GM21381 (cell line): ENCODE measurements at regions not wholly inside any gene's neighbourhood (a gene's known extent, or its start where the extent isn't known, plus 50 kb on each side); places are given as distances from the start of the nearest gene placed in this dataset.
"Not testable (repeated sequence)": the region's sequence is repeated elsewhere in the genome, so short reads cannot be mapped to it uniquely, and the experiment has no call there.

Source experiments
- ATAC-seq: cut with Tn5 transposase; IDR thresholded peaks from one replicate; pipeline ENCODE4 v1.9.1; 2021; ENCODE audit warnings: mild to moderate bottlenecking, moderate library complexity; ENCODE audit not compliant: unreplicated experiment

DNA sequence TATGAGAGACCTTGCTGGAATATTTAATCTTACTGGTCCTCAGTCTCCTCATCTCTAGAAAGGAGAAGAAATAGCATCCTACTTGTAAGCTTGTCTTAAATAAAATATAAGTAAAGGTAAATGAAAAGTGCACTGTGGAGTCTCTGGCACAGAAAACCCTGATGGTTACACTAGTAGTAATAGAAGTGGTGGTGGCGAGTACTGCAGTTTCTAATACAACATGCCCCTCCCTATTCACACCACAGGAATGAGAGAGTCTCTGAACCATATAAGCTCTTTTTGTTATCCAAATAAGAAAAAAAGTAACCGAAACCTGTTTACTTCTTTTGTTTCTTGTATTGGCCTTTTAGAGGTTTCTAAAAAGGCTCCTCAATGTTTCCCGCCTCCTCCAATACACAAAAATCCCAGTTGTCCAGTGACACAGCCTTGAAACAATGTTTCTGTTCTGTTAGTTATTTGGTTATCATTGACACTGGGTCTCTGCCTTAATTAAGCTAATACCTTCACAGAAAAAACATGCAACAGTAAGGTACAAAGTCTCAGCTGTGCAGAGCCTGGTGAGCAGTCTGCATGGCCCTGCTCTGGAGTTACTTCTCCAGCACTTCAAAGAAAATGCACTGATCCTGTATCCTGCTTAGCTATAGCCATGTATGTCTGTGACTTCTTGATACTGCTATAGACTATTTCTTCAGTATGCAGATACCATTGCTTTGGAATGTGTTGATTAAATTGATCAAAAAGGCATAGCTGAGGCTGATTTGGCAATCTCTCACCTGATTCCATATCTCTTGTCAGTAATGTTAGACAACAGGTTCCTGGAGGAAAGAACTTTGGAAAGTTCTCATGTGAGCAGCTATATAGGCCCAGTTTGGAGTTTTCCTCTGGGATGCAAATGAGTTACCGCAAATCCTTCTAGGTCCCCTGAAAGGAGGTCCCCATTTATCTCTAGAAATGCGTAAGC is 315.6 kb upstream of the IL12A start:
- ATAC-seq, result no peak

DNA sequence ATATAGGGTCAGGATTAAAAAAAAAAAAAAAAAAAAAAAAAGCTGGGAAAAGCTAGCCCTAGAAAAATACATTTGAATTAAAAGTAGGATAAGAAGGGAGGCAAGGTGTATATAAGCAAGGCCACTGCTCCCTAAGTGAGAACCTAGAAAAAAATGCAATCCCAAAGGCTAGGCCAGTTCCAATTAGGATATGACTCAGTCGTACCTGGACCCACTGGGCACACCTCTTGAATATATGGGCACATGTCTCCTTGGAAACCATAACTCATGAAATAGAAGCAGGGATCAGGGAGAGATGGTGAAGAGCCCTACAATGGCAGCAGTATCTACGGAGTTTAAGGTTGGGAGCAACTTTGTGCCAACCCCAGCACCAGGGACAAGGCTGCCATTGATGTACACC is 314.1 kb upstream of the IL12A start:
- no peak for ATAC-seq

DNA sequence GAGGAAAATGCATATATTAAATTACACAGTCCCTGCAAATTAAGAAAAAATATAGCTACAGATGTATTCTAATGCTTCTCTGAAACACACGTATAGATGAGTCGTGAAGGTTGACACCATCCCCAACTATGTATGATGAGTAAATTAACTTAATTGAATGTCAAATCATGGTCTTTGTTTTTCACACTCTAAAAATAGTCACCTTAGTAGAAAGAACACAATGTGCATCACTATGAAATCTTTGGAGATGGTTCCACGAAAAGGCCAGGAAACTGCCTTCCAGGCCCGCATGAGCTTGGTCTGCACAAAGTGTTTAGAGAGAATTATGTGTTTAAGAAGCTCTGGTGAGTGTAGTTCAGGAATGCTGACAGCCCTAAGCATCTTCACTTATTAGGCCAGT is 313.4 kb upstream of the IL12A start:
- no peak for ATAC-seq

DNA sequence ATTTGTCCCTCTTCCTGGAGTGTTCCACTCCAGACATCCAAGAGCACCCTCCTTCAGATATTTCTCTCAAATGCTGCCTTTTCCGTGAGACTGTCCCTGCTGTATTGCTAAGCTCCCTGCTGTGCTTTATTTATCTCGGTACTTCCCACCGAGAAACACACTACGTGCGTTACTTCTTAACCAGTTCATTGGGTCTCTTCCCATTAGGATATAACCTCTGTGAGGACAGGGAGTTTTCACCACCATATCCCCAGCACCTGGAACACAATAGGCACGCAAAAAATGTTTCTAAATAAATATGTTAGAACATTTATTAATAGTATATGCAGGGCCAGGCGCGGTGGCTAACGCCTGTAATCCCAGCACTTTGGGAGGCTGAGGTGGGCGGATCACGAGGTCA is 308.7 kb upstream of the IL12A start:
- no peak for ATAC-seq

DNA sequence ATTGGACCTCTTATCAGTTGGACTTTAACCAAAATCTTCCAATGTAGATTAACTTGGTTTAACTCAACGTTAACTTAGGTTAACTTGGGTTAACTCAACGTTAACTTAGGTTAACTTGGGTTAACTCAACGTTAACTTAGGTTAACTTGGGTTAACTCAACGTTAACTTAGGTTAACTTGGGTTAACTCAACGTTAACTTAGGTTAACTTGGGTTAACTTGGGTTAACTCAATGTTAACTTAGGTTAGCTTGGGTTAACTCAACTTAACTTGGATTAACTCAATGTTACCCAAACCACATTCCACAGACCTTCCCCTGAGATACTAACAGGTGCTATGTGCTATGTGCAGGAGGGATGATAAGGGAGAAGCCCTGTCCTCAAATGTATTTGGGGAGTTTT is 306.9 kb upstream of the IL12A start:
- ATAC-seq, result not testable (repeated sequence)

DNA sequence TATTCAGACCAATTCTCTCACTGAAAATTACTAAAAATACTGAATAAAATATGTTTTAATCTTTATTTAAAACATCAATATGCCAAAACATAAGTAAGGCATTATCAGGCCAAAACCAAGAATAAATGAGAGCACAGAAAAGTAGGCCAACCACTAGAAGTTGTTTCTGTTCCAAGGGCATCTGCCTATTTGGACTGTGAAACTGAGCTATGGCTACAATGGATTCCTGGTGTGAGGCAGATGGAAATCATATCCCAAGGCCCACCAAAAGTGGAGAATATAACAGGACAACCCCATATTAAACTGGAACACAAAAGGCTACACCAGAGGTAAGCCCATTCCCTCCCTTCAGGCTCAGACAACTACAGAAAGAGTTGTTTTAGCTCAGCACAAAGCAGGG is 302.8 kb upstream of the IL12A start:
- no peak for ATAC-seq

DNA sequence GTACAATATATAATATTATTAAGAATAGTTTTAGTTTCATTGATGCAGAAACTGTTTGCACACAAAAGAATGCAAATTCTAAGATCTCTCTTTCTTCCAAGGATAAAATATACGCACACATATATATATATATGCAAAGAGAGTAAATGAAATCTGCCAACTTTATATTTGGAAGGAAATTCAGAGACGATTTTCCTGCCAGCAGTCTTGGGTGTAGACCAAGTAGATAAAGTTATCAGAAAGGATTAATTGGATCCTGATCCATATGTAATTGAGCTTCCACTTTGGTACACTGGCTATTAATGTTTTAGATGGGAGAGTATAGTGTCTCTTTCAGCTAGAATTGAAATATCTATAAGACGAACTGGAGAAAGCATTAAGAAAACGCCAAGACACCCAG is 295.4 kb upstream of the IL12A start:
- ATAC-seq, result no peak

DNA sequence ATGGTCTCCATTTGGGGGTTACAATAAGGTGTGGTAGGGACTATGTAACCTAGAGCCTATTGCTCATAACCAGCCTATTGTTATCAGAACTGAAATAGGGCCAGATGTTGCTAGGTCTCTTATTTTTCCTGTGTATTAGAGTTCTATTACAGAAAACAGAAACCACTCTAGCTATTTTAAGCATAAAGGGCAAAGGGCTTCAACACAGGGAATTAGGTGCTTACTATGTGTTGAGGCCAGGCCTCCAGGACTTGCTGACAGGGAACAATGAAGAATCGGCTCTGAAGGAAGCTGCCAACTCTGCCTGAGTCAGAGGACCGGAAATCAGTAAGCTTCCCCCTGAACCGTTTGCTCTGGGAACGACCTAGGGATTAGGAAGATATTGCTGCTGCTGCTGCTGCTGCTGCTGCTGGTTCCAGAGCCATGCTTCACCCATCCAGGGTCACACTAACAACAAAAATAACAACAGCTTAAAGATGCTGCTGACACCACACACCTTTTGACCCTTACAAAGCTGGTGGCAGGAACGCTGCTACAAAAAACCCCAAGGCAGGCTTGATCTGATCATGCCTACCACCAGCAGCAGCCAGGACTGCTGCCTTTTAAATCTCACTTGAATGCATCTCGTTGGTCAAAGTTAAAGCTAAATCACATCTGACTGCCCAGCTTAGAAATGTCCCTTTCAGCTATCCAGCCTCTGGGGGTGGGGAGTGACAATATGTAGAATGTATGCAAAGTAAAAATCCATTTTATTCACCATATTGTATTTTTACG is 276.9 kb upstream of the IL12A start:
- no peak for ATAC-seq

DNA sequence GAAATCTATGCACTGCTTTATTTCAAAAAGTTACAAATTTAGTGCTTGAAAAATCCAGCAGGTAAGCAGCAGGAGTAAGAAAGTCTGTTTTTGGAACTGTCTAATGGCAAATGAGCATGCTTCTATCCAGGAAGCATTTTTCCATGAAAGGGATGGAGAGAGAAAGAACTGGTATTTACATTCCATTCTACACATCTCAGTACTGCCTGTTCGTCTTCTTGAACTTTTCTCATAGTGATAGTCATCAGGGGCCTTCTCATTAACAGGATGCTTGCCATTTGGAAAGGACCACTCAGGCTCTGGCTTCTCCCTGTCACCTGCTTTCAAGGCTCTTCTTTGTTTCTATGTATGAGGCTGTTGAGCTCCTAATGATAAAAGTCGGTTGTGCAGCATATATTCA is 267.3 kb upstream of the IL12A start:
- no peak for ATAC-seq

DNA sequence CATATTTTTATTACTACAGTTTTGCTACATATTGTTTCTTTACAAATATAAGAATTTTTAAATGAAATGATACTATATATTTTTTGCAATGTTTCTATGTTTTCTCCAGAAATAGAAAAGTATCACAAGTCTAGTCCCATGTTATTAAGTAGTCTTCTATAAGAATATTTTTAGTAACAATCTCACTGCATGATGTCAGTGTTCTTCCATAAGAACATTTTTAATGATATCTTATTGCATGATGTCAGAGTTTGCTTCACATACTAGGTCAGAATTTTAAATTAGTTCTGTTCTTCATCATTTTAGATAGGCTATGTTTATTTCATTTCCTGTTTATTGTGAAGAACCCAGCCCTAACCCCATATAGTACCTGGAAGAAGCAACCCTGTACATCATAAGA is 265.3 kb upstream of the IL12A start:
- ATAC-seq, result no peak

DNA sequence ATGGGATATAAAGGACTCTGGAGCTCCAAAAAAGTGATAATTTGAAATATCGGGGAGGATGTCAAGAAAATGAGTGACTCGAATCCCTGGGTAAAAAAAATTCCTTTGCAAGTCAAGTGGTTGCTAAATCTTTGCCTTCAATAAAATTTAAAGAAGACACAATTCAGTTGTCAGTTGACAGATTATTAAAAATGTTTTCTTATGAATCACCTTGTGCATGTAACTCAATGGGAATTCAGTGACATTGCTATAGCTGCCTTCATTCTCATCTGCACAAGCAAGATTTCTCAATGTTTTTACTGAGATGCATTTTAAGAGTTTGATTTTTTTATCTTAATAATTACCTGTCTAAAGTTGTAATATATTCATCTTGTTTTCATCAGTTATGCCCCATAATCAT is 264.0 kb upstream of the IL12A start:
- no peak for ATAC-seq

DNA sequence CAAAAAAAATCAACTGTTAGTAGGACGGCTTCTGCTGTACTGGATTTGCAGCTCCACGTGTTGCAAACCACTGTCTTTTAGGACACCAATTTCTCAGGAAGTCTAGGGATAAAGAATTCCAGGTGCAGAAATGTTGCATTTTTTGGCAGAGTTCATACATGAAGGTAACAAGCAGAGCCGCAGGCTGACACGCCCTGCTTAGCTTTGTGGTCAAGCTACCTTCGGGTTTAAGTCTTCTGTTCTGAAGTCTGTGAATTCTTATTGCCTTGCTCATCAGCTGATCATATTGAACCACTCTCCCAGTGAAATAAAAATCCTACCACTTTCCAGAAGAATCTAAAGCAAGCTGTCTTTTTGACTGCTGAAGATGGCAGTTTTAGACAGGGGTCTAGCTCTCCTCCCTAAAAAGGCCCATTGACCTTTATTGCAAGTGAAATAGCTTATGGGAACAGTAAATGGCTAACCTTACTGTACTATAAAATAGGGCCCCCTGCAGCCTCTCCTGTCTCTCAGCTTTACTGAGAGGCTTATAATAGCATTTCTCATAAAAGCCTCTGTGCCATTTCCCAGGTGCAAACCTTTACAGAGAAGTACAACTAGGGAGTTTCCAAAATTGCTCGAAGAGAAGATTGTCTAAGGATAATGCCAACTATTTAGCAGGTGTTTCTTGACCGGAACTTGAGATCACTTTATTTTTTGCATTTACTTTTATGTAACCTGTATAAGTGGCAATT is 262.2 kb upstream of the IL12A start:
- no peak for ATAC-seq

DNA sequence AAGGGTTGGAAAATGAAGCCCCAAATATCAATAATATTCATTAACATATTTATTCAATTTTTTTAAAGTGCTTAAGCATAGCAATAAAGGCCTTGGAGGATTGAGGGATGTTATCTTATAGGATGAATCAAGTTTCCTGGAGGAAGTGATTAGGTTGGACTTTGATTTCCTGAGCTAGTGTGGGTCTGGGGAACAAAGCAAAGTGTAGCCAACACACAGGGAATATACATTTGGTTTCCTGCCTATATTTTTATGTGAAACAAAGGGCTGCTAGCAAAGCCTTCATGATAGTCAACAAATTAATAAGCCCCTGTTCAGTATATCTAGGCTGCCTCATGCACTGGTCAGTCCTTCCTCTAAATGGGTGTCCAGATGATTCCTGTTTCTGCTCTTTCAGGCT is 261.1 kb upstream of the IL12A start:
- ATAC-seq, result no peak

DNA sequence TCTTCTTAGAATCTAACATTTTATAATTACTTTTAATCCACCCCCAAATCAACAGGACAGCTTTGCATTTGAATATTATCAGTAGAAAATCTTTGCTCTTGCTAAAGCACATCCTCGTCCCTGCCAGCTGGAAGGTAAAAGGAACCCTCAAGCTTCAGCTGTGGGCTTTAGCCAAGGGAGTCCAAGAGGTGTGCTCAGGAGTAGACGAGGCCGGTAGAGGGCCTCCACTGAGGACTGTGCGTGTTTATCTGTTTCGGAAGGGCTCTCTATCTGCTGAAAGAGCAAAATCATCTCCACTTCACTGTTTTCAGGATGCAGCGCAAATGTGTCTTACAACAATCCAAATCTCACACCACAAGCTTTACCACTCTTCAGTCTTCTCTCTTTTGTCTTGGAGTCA is 257.4 kb upstream of the IL12A start:
- ATAC-seq, result no peak

DNA sequence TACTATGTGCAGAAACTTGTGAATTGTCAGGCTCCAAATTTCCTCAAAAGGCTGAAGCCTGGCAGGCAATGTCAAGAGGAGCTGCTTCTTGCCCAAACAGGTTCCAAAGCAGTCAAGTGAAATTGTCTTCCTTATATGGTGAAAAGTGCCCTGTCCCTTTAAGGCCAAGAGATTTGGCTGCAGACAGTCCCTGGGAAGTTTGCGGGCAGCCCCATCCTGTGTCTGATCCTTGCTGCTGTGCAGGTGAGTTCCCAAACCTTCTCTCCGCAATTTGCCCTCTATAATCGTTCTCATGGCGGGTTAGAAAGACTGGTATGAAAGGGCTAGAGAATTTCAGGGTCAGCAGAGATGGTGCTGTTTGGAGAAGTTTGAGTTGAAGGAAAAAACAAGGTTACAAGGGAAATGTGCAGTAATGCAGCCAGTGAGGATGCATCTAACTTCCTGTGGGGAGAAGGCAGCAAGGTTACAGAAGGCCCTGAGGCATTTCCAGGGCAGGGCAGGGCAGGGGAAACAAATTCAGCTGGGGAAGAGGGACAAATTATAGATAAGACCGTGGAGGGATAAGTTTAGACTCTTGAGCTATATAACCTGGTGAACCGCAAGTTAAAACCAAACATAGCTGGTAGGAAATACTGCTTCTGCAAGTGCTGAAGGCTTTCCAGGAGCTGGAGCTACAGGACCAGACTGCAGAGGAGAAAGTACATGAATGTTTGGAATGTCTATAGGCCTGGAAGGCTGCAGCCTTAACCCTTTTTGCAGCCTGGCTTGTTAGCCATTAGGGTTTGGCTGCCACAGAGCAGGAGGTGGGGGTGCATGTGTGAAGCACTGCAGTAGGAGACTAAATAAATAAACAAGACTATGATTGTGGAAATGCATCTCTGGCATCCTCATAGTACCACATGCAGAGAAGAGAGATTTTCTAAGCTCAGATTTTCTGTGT is 256.2 kb upstream of the IL12A start:
- ATAC-seq, result no peak

DNA sequence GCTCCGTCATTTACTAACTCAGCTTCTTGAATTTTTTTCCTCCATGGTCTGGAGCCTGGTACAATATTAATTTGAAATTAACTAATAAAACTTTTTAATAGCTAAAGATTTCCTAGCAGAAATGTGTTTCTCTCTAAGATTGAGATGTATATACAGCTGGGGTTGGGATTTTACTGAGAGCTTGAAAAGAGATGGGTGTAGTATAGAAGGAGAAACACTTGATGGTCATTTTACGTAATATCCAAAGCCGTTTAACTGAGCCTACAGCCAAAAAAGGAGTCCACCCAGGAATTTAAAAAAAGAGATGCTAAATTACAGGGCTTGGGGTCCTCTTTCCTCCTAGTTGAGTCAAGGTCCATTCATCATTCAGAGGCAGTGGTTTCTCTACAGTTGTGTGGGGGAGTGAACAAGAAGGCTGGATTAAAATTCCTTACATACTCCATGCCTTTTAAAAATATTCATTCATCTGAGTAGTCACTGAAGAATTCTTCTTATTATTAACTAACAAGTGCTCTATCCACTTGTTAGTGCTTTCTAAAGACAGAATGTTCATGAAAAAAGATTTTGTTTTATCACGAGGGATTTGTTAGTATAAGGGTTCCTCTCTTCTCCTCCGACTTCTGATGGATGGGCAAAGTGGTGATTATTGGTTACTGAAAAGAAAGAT is 255.3 kb upstream of the IL12A start:
- ATAC-seq, result no peak

DNA sequence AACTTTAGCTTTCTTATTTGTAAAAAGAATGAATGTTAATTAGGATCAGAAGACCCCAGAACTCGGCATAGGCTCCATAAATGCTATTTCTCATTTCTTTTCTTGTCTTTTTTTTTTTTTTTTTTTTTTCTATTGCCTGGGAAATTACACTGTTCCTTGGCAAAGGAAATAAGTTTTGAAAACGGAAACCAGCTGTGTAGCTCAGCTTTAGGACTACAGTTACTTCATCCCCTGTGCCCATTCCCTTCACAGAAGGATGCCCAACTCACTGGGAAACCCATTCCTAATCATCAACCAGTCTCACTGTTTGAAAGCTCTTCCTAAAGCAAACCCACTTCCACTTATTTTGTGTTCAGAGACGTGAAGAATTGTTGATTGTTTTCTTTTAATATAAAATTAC is 254.0 kb upstream of the IL12A start:
- no peak for ATAC-seq

DNA sequence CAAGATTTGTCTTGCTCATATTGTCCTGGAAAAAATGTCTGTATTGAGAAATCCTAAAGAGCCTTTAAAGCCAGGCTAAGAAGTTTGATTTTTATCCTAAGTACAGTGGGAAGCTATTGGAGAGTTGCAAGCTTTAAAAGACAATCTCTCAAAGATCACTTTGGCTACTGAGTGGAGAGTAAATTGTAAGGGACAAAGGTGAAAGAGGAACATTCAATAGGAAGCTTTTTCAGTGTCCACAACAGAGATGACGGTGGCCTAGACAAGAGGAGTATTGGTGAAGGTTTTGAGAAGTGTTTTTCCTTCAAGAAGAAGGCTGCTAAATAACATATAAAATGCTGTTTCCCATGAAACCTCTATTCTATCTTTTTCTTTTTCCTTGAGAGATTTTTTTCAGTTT is 249.5 kb upstream of the IL12A start:
- ATAC-seq, result no peak

DNA sequence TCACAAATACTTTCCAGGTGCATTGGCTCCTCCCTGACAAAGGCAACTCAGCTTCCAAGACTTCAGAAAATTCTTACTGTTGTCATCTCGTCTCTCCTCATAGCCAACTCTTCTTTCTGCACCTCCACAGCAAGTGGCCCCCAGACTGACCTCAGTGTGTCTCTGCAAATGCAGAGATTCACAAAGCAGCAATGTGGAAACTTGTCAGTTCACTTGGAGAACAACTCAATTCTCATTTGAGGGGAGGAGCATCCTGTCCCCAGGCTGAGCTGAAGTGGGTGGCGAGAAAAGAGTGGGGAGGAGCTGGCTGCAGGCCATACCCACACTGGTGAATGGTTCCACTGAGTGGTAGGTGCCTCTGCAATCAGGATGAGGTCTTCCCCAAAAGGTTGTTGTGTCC is 248.7 kb upstream of the IL12A start:
- ATAC-seq, result no peak

DNA sequence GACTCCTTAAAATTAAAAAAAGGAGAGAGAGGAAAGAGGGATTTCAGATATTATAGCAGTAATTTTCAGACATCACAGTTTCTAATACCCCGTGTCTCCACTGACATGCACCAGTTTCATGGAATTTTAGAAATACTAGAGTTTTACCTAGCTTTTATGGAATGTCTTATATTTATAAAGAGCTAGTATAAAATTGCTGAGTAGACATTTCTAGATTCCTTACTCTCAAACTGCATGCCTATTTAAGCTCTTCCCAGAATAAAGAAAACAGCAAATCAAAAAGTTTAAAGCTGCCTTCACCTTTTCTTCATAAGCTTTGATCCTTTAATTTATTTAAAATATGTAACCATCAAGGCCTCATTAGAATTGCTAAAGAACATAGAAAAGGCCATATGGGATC is 247.4 kb upstream of the IL12A start:
- ATAC-seq, result no peak
